HepG2 (cell line): ENCODE measurements at regions not wholly inside any gene's neighbourhood (a gene's known extent, or its start where the extent isn't known, plus 50 kb on each side); places are given as distances from the start of the nearest gene placed in this dataset.

Experiments
- ATAC-seq: fragments of 200-7000 bp; cut with Tn5 transposase; 3 replicates; pipeline ENCODE4 v1.9.1; 2020; ENCODE audit warnings: mild to moderate bottlenecking, moderate library complexity
- BruUV-seq: library from RNA; stranded (reverse); fragments of 400-500 nt; replicated peaks from 2 replicates; lab custom pipeline; 2021; lab: Mats Ljungman, UMichigan
- CTCF ChIA-PET: fragments of 300-600 bp; formaldehyde crosslinking; extraction: SDS; loops from one replicate; lab custom pipeline; 2021; ENCODE audit warnings: low total read pairs, inconsistent platforms, low intra/inter-chr PET ratio; lab: Yijun Ruan, JAX
- POLR2A ChIA-PET: fragments of 350-600 bp; sonication (Branson Sonifier 250); formaldehyde crosslinking; loops from one replicate; lab custom pipeline; 2020; ENCODE audit warnings: antibody characterized with exemption, inconsistent platforms; lab: Yijun Ruan, JAX
- DNase-seq: peaks from one replicate; pipeline ENCODE4 v3.0.0-alpha.2; 2015; ENCODE audit warnings: low spot score
- FAIRE-seq: peaks from 3 replicates; lab custom pipeline; 2011; peaks lifted over from hg19 to GRCh38; lab: Jason Lieb, UNC
- H2AFZ ChIP-seq: one replicate; pipeline ENCODE4 v1.6.1; 2011; ENCODE audit warnings: low read length, inconsistent platforms
- H3K27ac ChIP-seq: fragments of 300-600 bp; 3 replicates; pipeline ENCODE4 v1.8.0; 2011; ENCODE audit warnings: mixed run types, mild to moderate bottlenecking, mixed read lengths, low read length, inconsistent platforms; ENCODE audit not compliant: insufficient read depth; ENCODE audit errors: extremely low read length
- H3K27me3 ChIP-seq, 2 experiments: fragments of 200-600 bp in 1 of 2; 2 replicates in 1 of 2; 3 replicates in 1 of 2; pipeline versions ENCODE4 v1.6.0 to v1.8.0; 2011; ENCODE audit warnings: low read length in 2 of 2, mild to moderate bottlenecking in 2 of 2, moderate library complexity in 2 of 2, inconsistent platforms in 1 of 2; ENCODE audit not compliant: insufficient read depth in 2 of 2, control insufficient read depth in 1 of 2
- H3K36me3 ChIP-seq, 2 experiments: fragments of 200-600 bp in 1 of 2; replicated peaks in 1 of 2; 2 replicates in 1 of 2; 3 replicates in 1 of 2; pipeline versions ENCODE4 v1.5.1 to v1.8.0; 2011; ENCODE audit warnings: low read length in 2 of 2, inconsistent platforms in 1 of 2; ENCODE audit not compliant: insufficient read depth in 2 of 2, control insufficient read depth in 1 of 2
- H3K4me1 ChIP-seq: 2 replicates; pipeline ENCODE4 v1.5.1; 2012; ENCODE audit warnings: low read length, inconsistent platforms; ENCODE audit not compliant: insufficient read depth
- H3K4me2 ChIP-seq: 2 replicates; pipeline ENCODE4 v1.6.0; 2011; ENCODE audit warnings: low read depth, low read length, inconsistent platforms
- H3K4me3 ChIP-seq, 3 experiments: fragments of 200-600 bp in 1 of 3; sonication (generic), shearing (Covaris generic) in 1 of 3; replicated peaks in 1 of 3; 2 replicates each; pipeline ENCODE4 v1.5.1; 2011 to 2016; ENCODE audit warnings: low read length in 3 of 3, inconsistent platforms in 2 of 3, low read depth in 2 of 3, mild to moderate bottlenecking in 2 of 3, control low read depth in 1 of 3, mixed read lengths in 1 of 3; ENCODE audit not compliant: insufficient read depth in 1 of 3
- H3K79me2 ChIP-seq: one replicate; pipeline ENCODE4 v1.6.1; 2011; ENCODE audit warnings: low read length, inconsistent platforms; ENCODE audit not compliant: insufficient read depth
- H3K9ac ChIP-seq: 2 replicates; pipeline ENCODE4 v1.6.0; 2011; ENCODE audit warnings: mild to moderate bottlenecking, low read depth, low read length, inconsistent platforms; ENCODE audit not compliant: insufficient read depth
- H3K9me3 ChIP-seq: 2 replicates; pipeline ENCODE4 v1.5.1; 2012; ENCODE audit warnings: mild to moderate bottlenecking, low read length
- H4K20me1 ChIP-seq: 2 replicates; pipeline ENCODE4 v1.6.0; 2011; ENCODE audit warnings: inconsistent platforms, mild to moderate bottlenecking, low read length, moderate library complexity; ENCODE audit not compliant: insufficient read depth
- AHDC1 ChIP-seq: sonication (generic); formaldehyde crosslinking; IDR thresholded peaks from 2 replicates; pipeline ENCODE4 v1.5.1; 2020; ENCODE audit warnings: mild to moderate bottlenecking, missing genetic modification reagents, borderline replicate concordance
- CERS6 ChIP-seq: sonication (generic); formaldehyde crosslinking; IDR thresholded peaks from 2 replicates; pipeline ENCODE4 v1.5.0; 2020; ENCODE audit warnings: missing genetic modification reagents
- FOSL1 ChIP-seq: sonication (generic); formaldehyde crosslinking; IDR thresholded peaks from 2 replicates; pipeline ENCODE4 v1.9.0; 2021; ENCODE audit warnings: missing genetic modification reagents, borderline replicate concordance
- KAT7 ChIP-seq: IDR thresholded peaks from 2 replicates; pipeline ENCODE4 v1.6.1; 2018; ENCODE audit warnings: borderline replicate concordance, missing compliant biosample characterization
- NFKBIZ ChIP-seq: IDR thresholded peaks from 2 replicates; pipeline ENCODE4 v1.6.1; 2018; ENCODE audit warnings: missing genetic modification reagents, missing compliant biosample characterization
- TBX3 ChIP-seq: fragments of 450-650 bp; IDR thresholded peaks from 2 replicates; pipeline ENCODE4 v1.6.1; 2017; ENCODE audit warnings: antibody characterized with exemption, mild to moderate bottlenecking, inconsistent platforms, borderline replicate concordance
- ZBTB2 ChIP-seq: sonication (generic); formaldehyde crosslinking; IDR thresholded peaks from 2 replicates; pipeline ENCODE4 v1.8.0; 2022; ENCODE audit warnings: low read depth, missing genetic modification reagents
- ZKSCAN1 ChIP-seq: fragments of 150-350 bp; IDR thresholded peaks from 2 replicates; pipeline ENCODE4 v1.6.1; 2014; ENCODE audit warnings: low read length
- ZNF33A ChIP-seq: sonication (generic); formaldehyde crosslinking; IDR thresholded peaks from 2 replicates; pipeline ENCODE4 v1.5.1; 2020; ENCODE audit warnings: missing genetic modification reagents, mild to moderate bottlenecking, moderate library complexity, borderline replicate concordance
- ZNF572 ChIP-seq: sonication (generic); formaldehyde crosslinking; IDR thresholded peaks from 2 replicates; pipeline ENCODE4 v1.5.1; 2020; ENCODE audit warnings: mild to moderate bottlenecking, missing genetic modification reagents
- ZNF609 ChIP-seq: sonication (generic); formaldehyde crosslinking; IDR thresholded peaks from 2 replicates; pipeline ENCODE4 v1.4.0; 2020; ENCODE audit warnings: mild to moderate bottlenecking, missing genetic modification reagents, borderline replicate concordance
- WGBS: methylation state at CpG from one replicate; pipeline ENCODE4 v1.1.6; 2017; ENCODE audit warnings: low lambda C conversion rate; 5-methylcytosine and 5-hydroxymethylcytosine counted together
- in situ Hi-C: cut with HindIII; loops from 2 replicates; pipeline ENCODE4 v1.10.0; 2017; ENCODE audit warnings: low pct_unique_long_range_greater_than_20kb; ENCODE audit not compliant: extremely low pct_ligation_motif_present
- intact Hi-C: fragments of 100-400 bp; cut with micrococcal nuclease; formaldehyde crosslinking; loops from one replicate; pipeline ENCODE4 v1.10.0; 2022; ENCODE audit not compliant: unreplicated experiment

- POLR2A ChIA-PET = no interaction called here
- CTCF ChIA-PET = no interaction called here
- Histone ChIP-seq H3K9me3 (no peaks in the 10 kb centered on the region), H3K4me1 (no peaks in the 10 kb centered on the region), H3K79me2 (no peaks in the 10 kb centered on the region), H4K20me1 (no peaks in the 10 kb centered on the region), H3K27me3 (peaks cover 0 to 26% of the 10 kb centered on the region in 2 experiments; a peak in 2 of 5 replicates), H3K4me2 (no peak overlapping the region), H3K36me3 (no peaks in the 10 kb centered on the region), H3K4me3 (no peak overlapping the region), H3K9ac (no peak overlapping the region), H3K27ac (no peak overlapping the region), H2AFZ (no peak overlapping the region)
- DNase-seq = no peak
- in situ Hi-C loops (no loop called here), intact Hi-C loops (no loop called here)
- BruUV-seq = no TSS peak
- 36% methylated on average over 6 of the region's 6 CpGs for WGBS
- ATAC-seq = no peak
- no peak for FAIRE-seq
- TF ChIP-seq FOSL1 (CRISPR knock-in tag) = no peak
- no peak for TF ChIP-seq NFKBIZ
- TF ChIP-seq ZNF609 (CRISPR knock-in tag) = no peak
- no peak for TF ChIP-seq ZNF33A
- no peak for TF ChIP-seq TBX3
- TF ChIP-seq ZBTB2 (CRISPR knock-in tag) = no peak
- no peak for TF ChIP-seq AHDC1 (CRISPR knock-in tag)
- TF ChIP-seq CERS6 (CRISPR knock-in tag) = no peak
- TF ChIP-seq KAT7 (CRISPR knock-in tag) = no peak
- TF ChIP-seq ZKSCAN1 = no peak
- TF ChIP-seq ZNF572 = no peak
Observed at GRCh38 chr2:45096996-45097395, 87.7 kb upstream of the SIX2 start.
